ENCODE measurements at regions not wholly inside any gene's neighbourhood (a gene's known extent, or its start where the extent isn't known, plus 50 kb on each side); places are given as distances from the start of the nearest gene placed in this dataset.

DNA sequence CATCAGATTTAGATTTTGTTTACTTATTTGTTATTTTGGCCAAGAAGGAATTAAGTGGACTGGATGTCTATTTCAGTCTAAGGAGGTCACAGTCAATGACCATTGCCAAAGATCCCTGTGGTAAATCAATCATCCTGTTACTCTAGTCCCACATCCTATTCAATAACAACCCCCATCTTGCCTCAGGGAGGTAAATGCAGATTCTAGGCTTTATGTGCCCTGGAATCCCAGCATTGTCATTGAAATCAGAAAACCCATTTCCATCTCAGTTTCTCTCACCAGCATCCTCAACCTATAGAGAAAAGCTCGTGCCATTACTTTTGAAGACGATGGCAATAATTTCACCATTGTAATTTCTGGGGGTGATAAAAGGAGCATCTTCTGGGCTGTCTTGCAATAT is 71.8 kb downstream of the SKA1 start:
- TF ChIP-seq, protein P1, sequence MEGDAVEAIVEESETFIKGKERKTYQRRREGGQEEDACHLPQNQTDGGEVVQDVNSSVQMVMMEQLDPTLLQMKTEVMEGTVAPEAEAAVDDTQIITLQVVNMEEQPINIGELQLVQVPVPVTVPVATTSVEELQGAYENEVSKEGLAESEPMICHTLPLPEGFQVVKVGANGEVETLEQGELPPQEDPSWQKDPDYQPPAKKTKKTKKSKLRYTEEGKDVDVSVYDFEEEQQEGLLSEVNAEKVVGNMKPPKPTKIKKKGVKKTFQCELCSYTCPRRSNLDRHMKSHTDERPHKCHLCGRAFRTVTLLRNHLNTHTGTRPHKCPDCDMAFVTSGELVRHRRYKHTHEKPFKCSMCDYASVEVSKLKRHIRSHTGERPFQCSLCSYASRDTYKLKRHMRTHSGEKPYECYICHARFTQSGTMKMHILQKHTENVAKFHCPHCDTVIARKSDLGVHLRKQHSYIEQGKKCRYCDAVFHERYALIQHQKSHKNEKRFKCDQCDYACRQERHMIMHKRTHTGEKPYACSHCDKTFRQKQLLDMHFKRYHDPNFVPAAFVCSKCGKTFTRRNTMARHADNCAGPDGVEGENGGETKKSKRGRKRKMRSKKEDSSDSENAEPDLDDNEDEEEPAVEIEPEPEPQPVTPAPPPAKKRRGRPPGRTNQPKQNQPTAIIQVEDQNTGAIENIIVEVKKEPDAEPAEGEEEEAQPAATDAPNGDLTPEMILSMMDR (IDR thresholded peaks at IDR 0.05; ENCODE audit: insufficient read depth, low read length) = no peak
- no peak for TF ChIP-seq GABPA (IDR thresholded peaks at IDR 0.05; ENCODE audit: low read depth)
- TF ChIP-seq POLR2AphosphoS5 (IDR thresholded peaks at IDR 0.05; ENCODE audit: low read depth) = no peak
